GM21360 (cell line): ENCODE measurements at regions not wholly inside any gene's neighbourhood (a gene's known extent, or its start where the extent isn't known, plus 50 kb on each side); places are given as distances from the start of the nearest gene placed in this dataset.
"Not testable (repeated sequence)": the region's sequence is repeated elsewhere in the genome, so short reads cannot be mapped to it uniquely, and the experiment has no call there.

Source experiments
- ATAC-seq: cut with Tn5 transposase; IDR thresholded peaks from one replicate; pipeline ENCODE4 v1.9.1; 2021; ENCODE audit warnings: mild to moderate bottlenecking, moderate library complexity; ENCODE audit not compliant: unreplicated experiment

DNA sequence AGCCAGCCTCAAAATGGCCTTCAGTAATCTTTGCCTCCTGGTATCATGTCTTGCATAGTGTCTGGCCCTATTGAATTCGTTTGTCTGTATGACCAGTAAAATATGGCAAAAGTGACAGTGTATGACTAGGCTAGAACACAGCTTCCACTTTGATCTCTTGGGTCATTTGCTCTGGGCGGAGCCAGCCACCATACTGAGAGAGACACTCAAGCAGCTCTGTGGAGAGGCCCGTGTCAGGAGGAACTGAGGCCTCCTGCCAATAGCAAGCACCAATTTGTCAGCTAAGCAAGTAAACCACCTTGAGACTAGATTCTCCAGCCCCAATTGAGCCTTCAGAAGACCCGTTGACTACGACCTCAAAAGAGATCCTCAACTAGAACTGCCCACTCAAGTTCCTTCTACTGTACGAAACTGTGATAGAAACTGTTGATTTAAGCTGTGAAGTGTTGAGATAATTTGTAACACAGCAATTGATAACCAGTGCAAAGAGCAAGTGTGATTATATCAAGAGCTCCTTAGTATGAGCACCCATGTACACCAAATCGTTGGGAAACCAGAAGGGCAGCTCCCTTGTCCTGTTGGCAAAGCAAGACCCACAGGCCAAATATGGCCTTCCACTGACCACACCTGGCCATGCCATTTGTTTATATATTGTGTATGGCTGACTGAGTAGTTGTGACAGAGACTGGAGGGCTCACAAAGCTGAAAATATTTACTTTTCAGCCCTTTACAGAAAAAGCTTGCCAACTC lies 52.7 kb upstream of the SERBP1 start:
- no peak for ATAC-seq

GRCh38 chr1:67484492-67484891 lies 54.3 kb upstream of the SERBP1 start:
- ATAC-seq = no peak

GRCh38 chr1:67485046-67485811 lies 55.0 kb upstream of the SERBP1 start:
- ATAC-seq = no peak

DNA sequence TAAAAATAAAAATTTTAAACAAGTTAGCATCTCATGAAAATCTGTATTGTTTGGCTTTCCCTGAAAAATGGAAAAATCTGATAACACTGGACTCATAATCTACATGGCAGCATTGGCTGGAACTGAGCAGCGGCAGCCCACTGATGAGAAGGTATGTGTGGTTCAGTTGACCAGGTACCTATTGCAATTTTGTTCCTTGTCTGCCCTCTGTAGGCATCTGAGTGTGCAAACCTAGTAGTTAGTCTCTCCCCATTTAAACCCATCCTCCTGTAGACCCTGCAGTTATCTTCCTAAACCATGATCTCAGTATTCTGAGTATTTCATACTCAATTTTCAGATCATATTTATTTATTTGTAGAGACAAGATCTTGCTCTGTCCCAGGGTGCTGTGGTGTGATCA lies 59.4 kb upstream of the SERBP1 start:
- no peak for ATAC-seq

DNA sequence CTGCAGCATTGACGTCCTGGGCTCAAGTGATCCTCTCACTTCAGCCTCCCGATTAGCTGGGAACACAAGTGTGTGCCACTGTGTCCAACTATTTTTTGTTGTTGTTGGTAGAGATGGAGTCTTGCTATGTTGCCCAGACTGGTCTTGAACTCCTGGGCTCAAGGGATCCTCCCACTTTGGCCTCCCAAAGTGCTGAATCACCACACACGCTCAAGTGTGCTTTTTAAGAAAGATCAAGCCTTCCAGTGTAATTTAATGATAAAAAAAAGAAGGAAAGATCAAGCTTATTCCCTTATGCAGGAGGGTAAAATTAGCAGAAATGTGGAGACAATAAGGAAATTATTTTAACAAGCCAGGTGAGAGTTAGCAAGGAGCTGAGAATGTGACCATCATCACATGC lies 61.1 kb upstream of the SERBP1 start:
- ATAC-seq = no peak

DNA sequence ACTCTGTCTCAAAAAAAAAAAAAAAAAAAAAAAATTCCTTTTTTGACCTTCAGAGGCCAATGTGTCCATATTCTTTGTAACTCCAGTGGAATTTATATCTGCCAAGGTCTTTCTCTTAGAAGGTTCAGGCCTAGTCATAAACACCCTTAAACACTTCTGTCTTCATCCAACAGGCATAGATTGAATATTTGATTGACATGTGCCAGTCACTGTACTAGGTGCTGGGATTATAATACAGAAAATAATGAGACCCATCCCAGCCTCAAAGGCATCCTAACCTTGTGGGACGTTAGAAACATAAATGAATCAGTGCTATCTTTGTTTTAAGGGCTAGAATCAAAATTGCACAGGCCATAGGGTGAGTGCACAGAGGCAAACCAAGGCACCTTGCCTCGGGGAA lies 62.9 kb upstream of the SERBP1 start:
- no peak for ATAC-seq

DNA sequence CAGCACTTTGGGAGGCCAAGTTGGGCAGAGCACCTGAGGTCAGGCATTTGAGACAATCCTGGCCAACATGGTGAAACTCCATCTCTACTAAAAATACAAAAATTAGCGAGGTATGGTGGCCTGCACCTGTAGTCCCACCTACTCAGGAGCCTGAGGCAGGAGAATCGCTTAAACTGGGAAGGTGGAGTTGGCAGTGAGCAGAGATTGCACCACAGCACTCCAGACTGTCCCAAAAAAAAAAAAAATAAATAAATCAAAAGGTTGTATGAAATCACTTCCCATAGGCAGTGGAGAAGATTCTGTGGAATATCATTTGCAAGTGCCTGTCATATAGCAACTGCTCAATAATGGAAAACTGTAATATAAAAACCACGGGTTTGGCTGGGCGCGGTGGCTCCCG lies 65.1 kb upstream of the SERBP1 start:
- ATAC-seq = no peak

DNA sequence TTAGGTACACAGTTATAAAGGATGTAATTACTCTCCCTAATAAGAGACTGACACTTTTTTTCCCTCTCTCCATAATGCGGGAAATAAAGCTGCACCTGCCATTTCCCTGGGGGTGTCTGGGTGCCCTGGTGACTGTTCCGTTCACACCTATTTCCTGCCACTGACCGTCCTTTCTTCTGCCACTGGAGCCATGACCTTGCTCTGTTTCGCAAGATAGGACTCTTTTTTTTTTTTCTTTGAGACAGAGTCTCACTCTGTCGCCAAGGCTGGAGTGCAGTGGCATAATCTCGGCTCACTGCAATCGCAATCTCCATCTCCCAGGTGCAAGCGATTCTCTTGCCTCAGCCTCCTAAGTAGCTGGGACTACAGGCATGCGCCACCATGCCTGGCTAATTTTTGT lies 66.1 kb upstream of the SERBP1 start:
- no peak for ATAC-seq

- peak; percentile 98 for ATAC-seq
These were observed 70.3 kb upstream of the SERBP1 start for GRCh38 chr1:67500413-67500959.

DNA sequence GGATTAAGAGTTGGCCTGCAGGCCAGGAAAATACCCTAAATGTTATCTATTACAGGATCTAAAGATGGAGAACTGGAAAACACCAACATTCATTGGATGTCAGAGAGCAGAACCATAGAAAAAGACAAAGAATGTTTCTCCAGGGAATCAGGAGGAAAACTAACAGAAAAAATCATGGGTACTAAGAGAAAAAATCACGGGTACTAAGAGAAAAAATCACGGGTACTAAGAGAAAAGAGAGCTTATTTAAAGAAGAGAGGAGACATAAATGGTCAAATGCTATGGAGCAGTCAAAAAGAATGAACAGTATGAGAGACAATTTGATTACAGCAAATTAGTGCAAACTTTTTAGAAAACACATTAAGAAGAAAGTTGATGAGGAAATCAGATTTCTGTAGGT lies 73.8 kb upstream of the SERBP1 start:
- ATAC-seq = no peak

- not testable (repeated sequence) for ATAC-seq
These were observed 83.4 kb upstream of the SERBP1 start for GRCh38 chr1:67513392-67514294.

- ATAC-seq = no peak
These were observed 84.1 kb upstream of the SERBP1 start for GRCh38 chr1:67514300-67514699.

GRCh38 chr1:67514786-67515185 lies 84.6 kb upstream of the SERBP1 start:
- ATAC-seq = no peak

DNA sequence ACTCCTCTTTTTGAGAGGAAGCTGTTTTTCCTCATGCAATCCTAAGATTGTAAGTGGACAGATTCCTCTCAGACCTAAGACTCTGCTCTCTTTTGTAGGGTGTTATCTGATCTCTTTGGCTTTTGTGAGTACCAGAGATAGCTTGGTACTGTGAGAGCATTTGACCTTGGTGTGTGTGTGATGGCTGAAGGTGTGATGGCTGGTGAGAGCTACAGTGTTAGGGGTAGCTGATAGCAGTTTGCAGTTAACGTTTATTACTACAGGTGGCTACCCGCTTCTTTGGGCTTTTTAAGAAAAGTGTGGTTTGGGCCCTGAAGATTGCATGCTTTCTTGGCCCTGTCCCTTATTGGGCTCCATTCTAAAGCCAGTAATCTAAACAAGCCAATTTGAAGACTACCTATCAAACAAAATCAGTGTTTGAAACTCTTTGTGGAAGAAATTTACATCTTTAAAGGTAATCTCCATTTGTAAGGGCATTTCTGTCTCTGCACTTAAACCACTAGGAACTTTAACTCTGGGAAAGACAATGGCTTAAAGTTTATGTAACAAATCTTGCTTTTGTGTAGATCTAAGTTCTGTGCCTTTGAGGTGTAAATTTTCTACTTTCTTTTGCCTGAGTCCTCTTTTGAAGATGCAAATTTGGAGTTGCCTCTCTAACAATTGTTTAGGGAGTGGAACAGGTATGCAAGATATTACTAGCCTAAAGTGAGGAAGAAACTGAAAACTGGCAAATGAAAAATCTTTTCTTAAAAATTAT lies 85.3 kb upstream of the SERBP1 start:
- no peak for ATAC-seq

DNA sequence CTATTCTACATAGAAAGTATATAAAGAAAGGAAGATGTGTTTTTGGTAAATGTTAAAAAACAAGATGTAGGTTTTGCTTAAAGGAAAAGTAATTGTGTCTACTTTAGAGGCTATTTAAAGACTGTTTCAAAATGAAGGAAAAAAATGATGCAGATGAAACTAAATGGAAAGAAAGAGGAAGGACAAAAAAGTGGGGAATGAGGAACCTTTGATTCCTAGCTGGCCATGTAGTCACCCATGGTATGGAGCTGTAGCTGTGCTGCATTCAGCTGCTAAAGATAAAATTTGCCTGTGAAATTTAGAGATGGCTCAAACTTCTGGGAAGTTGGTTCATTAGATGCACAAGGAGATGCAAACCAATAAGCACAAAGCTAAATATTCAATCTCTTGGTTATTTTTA lies 86.8 kb upstream of the SERBP1 start:
- no peak for ATAC-seq

DNA sequence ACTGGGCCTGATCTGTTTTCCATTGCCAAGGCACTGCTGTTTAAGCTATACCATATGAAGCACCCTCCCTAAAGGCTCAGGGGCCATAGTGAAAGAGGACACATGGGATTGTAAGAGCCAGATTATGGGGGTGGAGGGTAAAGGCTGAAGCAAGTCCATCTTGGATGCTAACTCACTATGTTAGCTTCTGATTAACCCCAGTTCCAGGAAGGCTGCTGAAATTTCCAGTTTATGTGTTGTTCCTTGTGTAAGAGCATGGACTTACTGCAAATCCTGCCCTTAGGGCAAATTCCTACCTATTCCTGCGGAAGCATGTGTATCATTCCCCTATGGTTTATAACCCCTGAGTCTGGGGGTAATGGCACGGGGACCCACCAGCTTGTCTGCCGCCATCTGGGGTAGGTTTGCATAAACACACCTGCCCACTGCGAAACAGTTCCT lies 91.8 kb upstream of the SERBP1 start:
- no peak for ATAC-seq

- ATAC-seq = no peak
These were observed 92.6 kb upstream of the SERBP1 start for GRCh38 chr1:67522793-67523192.

DNA sequence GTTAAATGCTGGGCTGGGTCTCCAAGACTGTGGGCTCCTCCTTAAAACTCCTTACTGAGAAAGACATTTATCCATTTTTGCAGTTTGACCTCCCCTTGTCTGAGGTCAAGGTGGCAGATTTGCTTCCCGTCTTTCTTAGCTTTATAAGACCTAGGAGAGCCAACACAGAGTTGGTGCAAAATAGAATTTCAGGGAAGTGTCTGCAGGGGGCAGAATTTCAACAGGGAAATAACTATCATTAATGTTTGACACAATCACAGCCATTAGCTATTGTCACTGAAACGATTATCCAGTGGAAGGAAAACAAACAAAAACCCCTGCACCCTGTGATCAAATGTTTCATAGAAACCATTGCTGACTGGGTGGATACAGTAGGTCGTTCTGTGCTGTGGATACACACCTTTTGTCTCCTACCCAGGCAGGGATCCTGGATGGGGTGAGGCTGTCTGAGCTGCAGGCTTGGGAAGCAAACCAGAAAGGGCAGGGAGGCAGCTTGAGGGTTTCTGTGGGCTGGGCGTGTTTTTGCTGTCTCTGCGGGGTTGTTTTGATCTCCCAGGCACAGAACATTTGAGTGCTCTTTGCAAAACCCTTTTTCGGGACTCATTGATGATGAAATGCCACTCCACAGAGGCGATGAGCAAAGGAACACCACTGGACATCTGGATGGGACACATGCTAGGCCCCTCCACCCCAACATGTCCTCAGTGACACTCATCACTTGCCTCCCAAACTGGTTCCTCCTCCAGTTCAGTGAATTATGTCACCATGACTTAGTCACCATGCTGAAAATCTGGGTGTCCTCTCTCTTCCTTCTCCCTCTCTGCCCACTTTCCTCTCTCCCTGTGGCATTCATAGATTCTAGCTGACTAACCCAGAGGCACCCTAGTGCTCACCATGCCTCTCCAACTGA lies 94.2 kb upstream of the SERBP1 start:
- no peak for ATAC-seq

- ATAC-seq = no peak
These were observed 95.0 kb upstream of the SERBP1 start for GRCh38 chr1:67525053-67525760.
